ENCODE measurements at regions not wholly inside any gene's neighbourhood (a gene's known extent, or its start where the extent isn't known, plus 50 kb on each side); places are given as distances from the start of the nearest gene placed in this dataset.

- DNase-seq (ENCODE audit: extremely low read depth in 1 of 11, low read depth in 9 of 11, low spot score in 4 of 11), result no peak
These were observed 1003.1 kb downstream of the FSTL5 start for GRCh38 chr4:161160718-161161117.

GRCh38 chr4:161148051-161148450 is 1015.7 kb downstream of the FSTL5 start:
- DNase-seq (ENCODE audit: extremely low read depth in 1 of 11, low read depth in 9 of 11, low spot score in 4 of 11), result no peak

- no peak for DNase-seq (ENCODE audit: extremely low read depth in 1 of 11, low read depth in 9 of 11, low spot score in 4 of 11)
These were observed 1020.4 kb downstream of the FSTL5 start for GRCh38 chr4:161143375-161143774.

- DNase-seq (ENCODE audit: extremely low read depth in 1 of 11, low read depth in 9 of 11, low spot score in 4 of 11), result no peak
These were observed 1029.0 kb downstream of the FSTL5 start for GRCh38 chr4:161134795-161135194.

- DNase-seq (ENCODE audit: extremely low read depth in 1 of 11, low read depth in 9 of 11, low spot score in 4 of 11), result no peak
These were observed 1030.1 kb downstream of the FSTL5 start for GRCh38 chr4:161133586-161134276.

- no peak for DNase-seq (ENCODE audit: extremely low read depth in 1 of 11, low read depth in 9 of 11, low spot score in 4 of 11)
These were observed 1030.9 kb downstream of the FSTL5 start for GRCh38 chr4:161132715-161133425.

GRCh38 chr4:161121451-161121850 is 1042.3 kb downstream of the FSTL5 start:
- DNase-seq (ENCODE audit: extremely low read depth in 1 of 11, low read depth in 9 of 11, low spot score in 4 of 11), result no peak

GRCh38 chr4:161101881-161102280 is 1061.9 kb downstream of the FSTL5 start:
- DNase-seq (ENCODE audit: extremely low read depth in 1 of 11, low read depth in 9 of 11, low spot score in 4 of 11), result no peak

GRCh38 chr4:161097821-161098220 is 1066.0 kb downstream of the FSTL5 start:
- DNase-seq (ENCODE audit: extremely low read depth in 1 of 11, low read depth in 9 of 11, low spot score in 4 of 11), result no peak

- no peak for DNase-seq (ENCODE audit: extremely low read depth in 1 of 11, low read depth in 9 of 11, low spot score in 4 of 11)
These were observed 1102.8 kb downstream of the FSTL5 start for GRCh38 chr4:161061046-161061445.

Data from renal cortex interstitium (tissue), 11 donors.